ENCODE measurements at regions not wholly inside any gene's neighbourhood (a gene's known extent, or its start where the extent isn't known, plus 50 kb on each side); places are given as distances from the start of the nearest gene placed in this dataset.

DNA sequence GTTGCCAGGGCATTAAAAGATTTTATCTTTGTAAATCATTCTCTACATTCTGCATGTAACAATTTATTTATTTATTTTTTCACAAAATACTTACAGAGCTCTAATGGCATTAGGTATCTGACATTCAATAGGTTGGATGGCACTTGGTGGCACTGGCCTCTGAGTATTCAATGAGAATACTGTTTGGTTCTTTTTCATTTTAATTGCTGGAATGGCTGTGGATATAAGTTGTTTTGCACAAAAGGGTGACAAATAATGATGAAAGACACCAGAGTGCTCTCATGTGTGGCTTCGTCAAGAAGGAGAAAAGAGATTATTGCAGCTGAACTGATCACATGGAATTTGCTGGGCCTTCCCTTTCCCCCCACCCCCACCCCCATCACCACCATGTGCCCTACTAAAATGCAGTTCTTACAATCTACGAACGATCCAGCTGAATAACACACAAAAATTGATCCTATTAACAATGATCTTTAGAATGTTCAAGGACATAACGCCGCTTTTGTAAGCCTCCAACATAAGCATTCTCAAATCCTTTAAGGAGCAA is 195.2 kb upstream of the POU3F2 start:
- TF ChIP-seq EZH2phosphoT487 (IDR thresholded peaks at IDR 0.05; ENCODE audit: insufficient read depth, low read depth) (no peak), EZH2 (IDR thresholded peaks at IDR 0.05; ENCODE audit: insufficient read depth, poor library complexity, severe bottlenecking) (no peak)

All from GM23248 (cell line).